Esophagus muscularis mucosa (tissue), 4 donors: ENCODE measurements at regions not wholly inside any gene's neighbourhood (a gene's known extent, or its start where the extent isn't known, plus 50 kb on each side); places are given as distances from the start of the nearest gene placed in this dataset.
A peak's percentile ranks its signal among the peaks of the same experiment; 100 is the strongest.

Source experiments
- DNase-seq: peaks from one replicate; pipeline ENCODE4 v3.0.0-alpha.2; 2017; ENCODE audit errors: extremely low spot score
- H3K27ac ChIP-seq, 4 donors: fragments of 200-600 bp; sonication (generic); replicated peaks in 1 of 4; 1 replicate in 3 of 4; 2 replicates in 1 of 4; pipeline ENCODE4 v1.5.1; 2016 to 2019; ENCODE audit warnings: mild to moderate bottlenecking in 1 of 4
- H3K27me3 ChIP-seq, 4 donors: fragments of 200-600 bp; sonication (generic); one replicate each; pipeline versions ENCODE4 v1.5.1 to v1.6.0; 2016 to 2019
- H3K36me3 ChIP-seq, 4 donors: fragments of 200-600 bp; sonication (generic); one replicate each; pipeline ENCODE4 v1.5.1; 2016 to 2019
- H3K4me1 ChIP-seq, 4 donors: fragments of 200-600 bp; sonication (generic); one replicate each; pipeline ENCODE4 v1.5.1; 2016 to 2019
- H3K4me3 ChIP-seq, 4 donors: fragments of 200-600 bp; sonication (generic); 1 replicate in 2 of 4; 2 replicates in 2 of 4; pipeline ENCODE4 v1.5.1; 2016 to 2019; ENCODE audit warnings: mild to moderate bottlenecking in 4 of 4, moderate library complexity in 1 of 4
- H3K9me3 ChIP-seq, 4 donors: fragments of 200-600 bp; sonication (generic); 1 replicate in 3 of 4; 2 replicates in 1 of 4; pipeline ENCODE4 v1.5.1; 2016 to 2019
- CTCF ChIP-seq, 3 experiments: fragments of 200-600 bp in 2 of 3; fragments of 450-650 bp in 1 of 3; sonication (generic) in 2 of 3; IDR thresholded peaks; one replicate each; pipeline ENCODE4 v1.5.1; 2017 to 2019; ENCODE audit warnings: antibody characterized with exemption in 3 of 3, mild to moderate bottlenecking in 2 of 3, moderate library complexity in 1 of 3
- EP300 ChIP-seq: sonication (generic); formaldehyde crosslinking; IDR thresholded peaks from one replicate; pipeline ENCODE4 v1.6.1; 2017; ENCODE audit warnings: antibody characterized with exemption
- POLR2A ChIP-seq: fragments of 450-650 bp; IDR thresholded peaks from one replicate; pipeline ENCODE4 v1.6.1; 2017; ENCODE audit warnings: antibody characterized with exemption, moderate library complexity, mild to moderate bottlenecking, low read depth
- POLR2AphosphoS5 ChIP-seq, 2 donors: sonication (generic); formaldehyde crosslinking; IDR thresholded peaks; one replicate each; pipeline ENCODE4 v1.6.1; 2017; ENCODE audit warnings: antibody characterized with exemption in 2 of 2
- WGBS: methylation state at CpG from one replicate; pipeline ENCODE4 v1.1.5; 2018; 5-methylcytosine and 5-hydroxymethylcytosine counted together
- intact Hi-C: fragments of 100-400 bp; cut with DNase I; formaldehyde crosslinking; loops from one replicate; pipeline ENCODE4 v1.15.1; 2023

GRCh38 chr2:237250599-237250998 lies 163.4 kb downstream of the COL6A3 start:
- no peaks in the 10 kb centered on the region for H3K9me3 ChIP-seq
- H3K27ac ChIP-seq, result no peak overlapping the region
- intact Hi-C loops, result no loop called here
- TF ChIP-seq POLR2AphosphoS5 (IDR thresholded peaks at IDR 0.05) (no peak), EP300 (no peak), CTCF (IDR thresholded peaks at IDR 0.05) (no peak), POLR2A (no peak)
- no peak overlapping the region for H3K4me3 ChIP-seq
- no peaks in the 10 kb centered on the region for H3K36me3 ChIP-seq
- H3K27me3 ChIP-seq, result no peaks in the 10 kb centered on the region
- WGBS, result 90% methylated on average over 3 of the region's 3 CpGs
- DNase-seq, result no peak
- H3K4me1 ChIP-seq, result peaks cover 4 to 20% (median 18%) of the 10 kb centered on the region in 4 donors

DNA sequence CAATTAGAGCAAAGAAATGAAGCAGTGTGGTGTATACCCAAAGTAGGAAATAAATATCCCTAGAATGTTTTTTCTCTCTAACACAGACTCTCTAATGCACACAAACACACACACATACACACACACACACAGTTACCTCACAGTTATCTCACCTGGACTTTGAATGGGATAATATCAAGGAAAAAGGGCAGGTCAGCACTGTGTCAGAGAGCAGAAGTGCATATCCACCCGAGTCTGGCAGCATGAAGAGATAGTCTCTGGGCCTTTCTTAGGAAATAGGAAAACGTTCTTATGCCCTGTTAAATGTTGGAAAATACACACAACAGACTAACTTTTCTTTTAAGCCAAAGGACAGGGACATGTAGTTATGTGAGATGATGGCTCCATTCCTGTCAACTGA lies 162.0 kb downstream of the COL6A3 start:
- H3K4me3 ChIP-seq, result no peak overlapping the region
- H3K4me1 ChIP-seq, result peaks cover 4 to 33% (median 31%) of the 10 kb centered on the region in 4 donors
- H3K36me3 ChIP-seq, result no peaks in the 10 kb centered on the region
- no peaks in the 10 kb centered on the region for H3K27me3 ChIP-seq
- no peak for TF ChIP-seq CTCF (IDR thresholded peaks at IDR 0.05)
- TF ChIP-seq EP300, result no peak
- TF ChIP-seq POLR2AphosphoS5 (IDR thresholded peaks at IDR 0.05), result no peak
- no peak for TF ChIP-seq POLR2A
- H3K9me3 ChIP-seq, result no peaks in the 10 kb centered on the region
- no peak for DNase-seq
- no peak overlapping the region for H3K27ac ChIP-seq
- 75% methylated on average over 2 of the region's 2 CpGs for WGBS
- intact Hi-C loops, result no loop called here

- TF ChIP-seq EP300 (no peak), POLR2A (no peak), CTCF (IDR thresholded peaks at IDR 0.05) (no peak), POLR2AphosphoS5 (IDR thresholded peaks at IDR 0.05) (no peak)
- intact Hi-C loops, result no loop called here
- Histone ChIP-seq H3K36me3 (no peaks in the 10 kb centered on the region), H3K4me3 (no peak overlapping the region), H3K27me3 (no peaks in the 10 kb centered on the region), H3K9me3 (no peaks in the 10 kb centered on the region), H3K27ac (peak overlapping the region in 1 of 4 donors; percentile 63), H3K4me1 (peaks cover 4 to 45% (median 43%) of the 10 kb centered on the region in 4 donors)
- 89% methylated on average over 6 of the region's 6 CpGs for WGBS
- DNase-seq, result no peak
Measured at GRCh38 chr2:237253046-237253702, 160.8 kb downstream of the COL6A3 start.

DNA sequence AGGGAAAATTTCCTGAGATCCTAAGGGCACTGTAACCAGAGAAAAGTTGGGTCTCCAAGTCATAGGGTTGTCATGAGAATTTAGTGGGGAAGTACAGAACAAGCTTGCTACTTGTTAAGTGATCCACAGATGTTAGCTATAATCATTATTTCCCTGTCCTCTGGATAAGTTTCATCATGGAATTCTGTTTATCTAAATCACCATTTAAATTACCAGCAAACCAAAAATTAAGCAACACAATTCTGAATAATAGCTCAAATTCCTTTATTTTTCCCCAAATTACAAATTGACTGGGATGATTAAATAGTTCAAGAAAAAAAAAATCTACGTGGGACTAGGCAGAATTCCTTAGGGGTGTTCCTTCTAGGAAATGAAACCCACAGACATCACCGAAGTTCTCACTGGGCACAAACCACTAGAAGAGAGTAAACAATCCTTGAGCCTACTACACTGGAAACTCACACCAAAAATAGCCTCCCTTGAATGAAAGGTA lies 159.5 kb downstream of the COL6A3 start:
- 41% methylated on average over 2 of the region's 2 CpGs for whole genome bisulfite sequencing
- TF ChIP-seq CTCF (IDR thresholded peaks at IDR 0.05) (no peak), POLR2AphosphoS5 (IDR thresholded peaks at IDR 0.05) (peak in 1 of 2 donors; percentile 8)
- Histone ChIP-seq H3K4me1 (peaks cover 4 to 58% (median 56%) of the 10 kb centered on the region in 4 donors), H3K4me3 (no peak overlapping the region), H3K27ac (peak overlapping the region; percentile 63 to 69 (median 67)), H3K9me3 (no peaks in the 10 kb centered on the region), H3K36me3 (no peaks in the 10 kb centered on the region), H3K27me3 (no peaks in the 10 kb centered on the region)
- DNase-seq, result no peak
- intact Hi-C loops, result no loop called here
